Endodermal cell (in vitro differentiated cells): ENCODE measurements at regions not wholly inside any gene's neighbourhood (a gene's known extent, or its start where the extent isn't known, plus 50 kb on each side); places are given as distances from the start of the nearest gene placed in this dataset.

Source experiments
- DNase-seq: peaks from one replicate; pipeline ENCODE4 v3.0.0-alpha.2; 2017
- H3K27ac ChIP-seq: 2 replicates; pipeline ENCODE4 v1.5.1; 2013; ENCODE audit warnings: mild to moderate bottlenecking, low read depth, low read length, moderate library complexity
- H3K27me3 ChIP-seq: 2 replicates; pipeline ENCODE4 v1.6.1; 2013; ENCODE audit warnings: mild to moderate bottlenecking, low read length, moderate library complexity; ENCODE audit not compliant: insufficient read depth, control insufficient read depth, poor library complexity, severe bottlenecking
- H3K36me3 ChIP-seq: 2 replicates; pipeline ENCODE4 v1.7.0; 2013; ENCODE audit warnings: mild to moderate bottlenecking, low read length, moderate library complexity; ENCODE audit not compliant: control insufficient read depth, insufficient read depth
- H3K4me1 ChIP-seq: one replicate; pipeline ENCODE4 v1.7.0; 2013; ENCODE audit warnings: low read length; ENCODE audit not compliant: control insufficient read depth, insufficient read depth
- H3K4me3 ChIP-seq: 2 replicates; pipeline ENCODE4 v1.5.1; 2013; ENCODE audit warnings: mild to moderate bottlenecking, low read length, moderate library complexity
- H3K9ac ChIP-seq: 2 replicates; pipeline ENCODE4 v1.6.1; 2013; ENCODE audit warnings: mild to moderate bottlenecking, low read length, moderate library complexity; ENCODE audit not compliant: poor library complexity, severe bottlenecking; ENCODE audit errors: extremely low read depth
- H3K9me3 ChIP-seq: 2 replicates; pipeline ENCODE4 v1.6.1; 2013; ENCODE audit warnings: mild to moderate bottlenecking, low read length, moderate library complexity; ENCODE audit not compliant: control insufficient read depth
- H3K27ac Mint-ChIP-seq: 2 replicates; pipeline ENCODE4 v1.8.0; 2020; ENCODE audit warnings: mixed read lengths
- H3K27me3 Mint-ChIP-seq: 2 replicates; pipeline ENCODE4 v1.8.0; 2021; ENCODE audit warnings: mild to moderate bottlenecking, mixed read lengths; ENCODE audit not compliant: insufficient read depth
- H3K36me3 Mint-ChIP-seq: 2 replicates; pipeline ENCODE4 v1.8.0; 2020; ENCODE audit warnings: low read depth, mixed read lengths
- H3K4me1 Mint-ChIP-seq: 2 replicates; pipeline ENCODE4 v1.8.0; 2020; ENCODE audit warnings: mixed read lengths
- H3K4me3 Mint-ChIP-seq: 2 replicates; pipeline ENCODE4 v1.8.0; 2020; ENCODE audit warnings: mild to moderate bottlenecking, moderate library complexity, mixed read lengths
- H3K9me3 Mint-ChIP-seq: 2 replicates; pipeline ENCODE4 v1.8.0; 2020; ENCODE audit warnings: mild to moderate bottlenecking, mixed read lengths
- WGBS, 2 experiments: methylation state at CpG; one replicate each; pipeline versions ENCODE4 v1.1.5 to v1.1.7; 2013; ENCODE audit warnings: missing lambda C conversion rate in 2 of 2, mixed read lengths in 1 of 2; ENCODE audit not compliant: insufficient coverage in 1 of 2, insufficient read length in 1 of 2; 5-methylcytosine and 5-hydroxymethylcytosine counted together
- TF ChIP-seq, protein P1 (sequence below): fragments of 200-600 bp; sonication (generic); conservative IDR thresholded peaks from 2 replicates; pipeline ENCODE4 v1.5.0; 2021; ENCODE audit warnings: antibody characterized with exemption, mild to moderate bottlenecking

DNA sequence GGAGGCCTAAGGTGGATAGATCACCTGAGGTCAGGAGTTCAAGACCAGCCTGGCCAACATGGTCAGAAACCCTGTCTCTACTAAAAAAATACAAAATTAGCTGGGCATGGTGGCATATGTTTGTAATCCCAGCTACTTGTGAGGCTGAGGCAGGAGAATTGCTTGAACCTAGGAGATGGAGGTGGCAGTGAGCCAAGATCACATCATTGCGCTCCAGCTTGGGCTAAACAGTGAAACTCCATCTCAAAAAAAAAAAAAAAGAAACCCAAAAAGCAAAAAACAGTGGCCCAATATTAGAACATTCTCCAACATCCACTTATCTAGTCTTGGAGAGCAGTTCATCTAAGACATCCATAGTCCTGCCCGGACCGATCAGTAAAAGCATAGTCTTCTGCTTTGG lies 260.4 kb downstream of the MREG start:
- H3K27me3 ChIP-seq = no peaks in the 10 kb centered on the region
- WGBS, 2 experiments = 100% methylated on average over 2 to 3 of the region's 3 CpGs
- no peak overlapping the region for H3K27ac Mint-ChIP-seq

DNA sequence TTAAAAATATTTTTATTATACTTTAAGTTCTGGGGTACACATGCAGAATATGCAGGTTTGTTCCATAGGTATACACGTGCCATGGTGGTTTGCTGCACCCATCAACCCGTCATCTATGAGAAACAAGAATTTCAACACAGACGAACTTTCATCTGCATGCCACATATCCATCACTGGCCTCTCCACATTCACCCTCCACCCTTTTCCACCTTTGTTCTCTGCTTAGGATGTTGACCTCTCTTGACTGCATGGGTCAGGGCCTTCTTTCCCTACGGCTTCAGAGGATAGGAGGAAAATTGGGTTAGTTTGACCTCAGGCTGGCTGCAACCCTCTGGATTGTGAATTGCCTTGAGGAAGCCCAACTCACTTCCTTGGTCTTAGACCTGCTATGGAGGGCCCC lies 260.9 kb downstream of the MREG start:
- Histone ChIP-seq H3K4me1 (no peaks in the 10 kb centered on the region), H3K27ac (no peak overlapping the region), H3K36me3 (no peaks in the 10 kb centered on the region), H3K9me3 (no peaks in the 10 kb centered on the region), H3K27me3 (no peaks in the 10 kb centered on the region), H3K4me3 (no peak overlapping the region), H3K9ac (no peak overlapping the region)
- no peak overlapping the region for H3K4me3 Mint-ChIP-seq
- TF ChIP-seq, protein P1, sequence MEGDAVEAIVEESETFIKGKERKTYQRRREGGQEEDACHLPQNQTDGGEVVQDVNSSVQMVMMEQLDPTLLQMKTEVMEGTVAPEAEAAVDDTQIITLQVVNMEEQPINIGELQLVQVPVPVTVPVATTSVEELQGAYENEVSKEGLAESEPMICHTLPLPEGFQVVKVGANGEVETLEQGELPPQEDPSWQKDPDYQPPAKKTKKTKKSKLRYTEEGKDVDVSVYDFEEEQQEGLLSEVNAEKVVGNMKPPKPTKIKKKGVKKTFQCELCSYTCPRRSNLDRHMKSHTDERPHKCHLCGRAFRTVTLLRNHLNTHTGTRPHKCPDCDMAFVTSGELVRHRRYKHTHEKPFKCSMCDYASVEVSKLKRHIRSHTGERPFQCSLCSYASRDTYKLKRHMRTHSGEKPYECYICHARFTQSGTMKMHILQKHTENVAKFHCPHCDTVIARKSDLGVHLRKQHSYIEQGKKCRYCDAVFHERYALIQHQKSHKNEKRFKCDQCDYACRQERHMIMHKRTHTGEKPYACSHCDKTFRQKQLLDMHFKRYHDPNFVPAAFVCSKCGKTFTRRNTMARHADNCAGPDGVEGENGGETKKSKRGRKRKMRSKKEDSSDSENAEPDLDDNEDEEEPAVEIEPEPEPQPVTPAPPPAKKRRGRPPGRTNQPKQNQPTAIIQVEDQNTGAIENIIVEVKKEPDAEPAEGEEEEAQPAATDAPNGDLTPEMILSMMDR = no peak
- H3K9me3 Mint-ChIP-seq = no peaks in the 10 kb centered on the region
- no peak overlapping the region for H3K27ac Mint-ChIP-seq
- H3K36me3 Mint-ChIP-seq = no peaks in the 10 kb centered on the region
- 90 to 97% methylated on average over 3 to 4 of the region's 4 CpGs for WGBS, 2 experiments
- H3K4me1 Mint-ChIP-seq = peaks cover 9% of the 10 kb centered on the region
- H3K27me3 Mint-ChIP-seq = no peaks in the 10 kb centered on the region
- no peak for DNase-seq

More for the DNA sequence above, 260.4 kb downstream of the MREG start:
- peaks cover 3% of the 10 kb centered on the region for H3K9me3 Mint-ChIP-seq
- Histone ChIP-seq H3K9ac (no peak overlapping the region), H3K27ac (no peak overlapping the region), H3K4me1 (no peaks in the 10 kb centered on the region), H3K36me3 (no peaks in the 10 kb centered on the region), H3K4me3 (no peak overlapping the region), H3K9me3 (peaks cover 4% of the 10 kb centered on the region)
- H3K36me3 Mint-ChIP-seq = no peaks in the 10 kb centered on the region
- DNase-seq = no peak
- no peak overlapping the region for H3K4me3 Mint-ChIP-seq
- TF ChIP-seq, protein P1 = no peak
- H3K27me3 Mint-ChIP-seq = no peaks in the 10 kb centered on the region
- peaks cover 9% of the 10 kb centered on the region for H3K4me1 Mint-ChIP-seq

DNA sequence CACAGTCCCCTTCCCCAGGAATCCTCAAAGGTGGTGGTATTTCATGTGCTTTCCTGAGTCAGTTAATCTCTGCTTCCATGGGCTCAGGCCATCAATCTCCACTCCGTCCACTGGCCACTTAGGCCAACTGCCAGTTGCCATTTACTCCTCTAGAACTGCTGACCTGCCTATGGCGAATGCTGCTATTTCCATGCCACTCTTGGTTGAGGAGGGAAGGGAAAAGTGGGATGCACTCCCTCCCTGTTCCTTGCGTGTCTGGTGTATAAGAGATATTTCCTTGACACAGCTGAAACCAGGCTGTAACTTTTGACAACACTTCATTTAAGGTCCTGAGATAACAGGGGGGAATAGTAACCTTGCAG lies 261.5 kb downstream of the MREG start:
- no peaks in the 10 kb centered on the region for H3K4me1 ChIP-seq
- no peaks in the 10 kb centered on the region for H3K36me3 ChIP-seq
- DNase-seq = no peak
- Mint-ChIP-seq H3K27ac (no peak overlapping the region), H3K4me1 (peaks cover 9% of the 10 kb centered on the region), H3K9me3 (no peaks in the 10 kb centered on the region), H3K27me3 (no peaks in the 10 kb centered on the region), H3K4me3 (no peak overlapping the region), H3K36me3 (no peaks in the 10 kb centered on the region)
- no peaks in the 10 kb centered on the region for H3K27me3 ChIP-seq
- H3K4me3 ChIP-seq = no peak overlapping the region
- TF ChIP-seq, protein P1 = no peak
- no peak overlapping the region for H3K9ac ChIP-seq
- H3K9me3 ChIP-seq = no peaks in the 10 kb centered on the region
- H3K27ac ChIP-seq = no peak overlapping the region
- 86 to 100% methylated on average over 2 to 3 of the region's 3 CpGs for WGBS, 2 experiments
